Brain pericyte (primary cell): ENCODE measurements at regions not wholly inside any gene's neighbourhood (a gene's known extent, or its start where the extent isn't known, plus 50 kb on each side); places are given as distances from the start of the nearest gene placed in this dataset.
"Not testable (repeated sequence)": the region's sequence is repeated elsewhere in the genome, so short reads cannot be mapped to it uniquely, and the experiment has no call there.

Experiments
- DNase-seq: peaks from one replicate; pipeline ENCODE4 v3.0.0-alpha.2; 2012; ENCODE audit warnings: low read depth, low spot score

DNA sequence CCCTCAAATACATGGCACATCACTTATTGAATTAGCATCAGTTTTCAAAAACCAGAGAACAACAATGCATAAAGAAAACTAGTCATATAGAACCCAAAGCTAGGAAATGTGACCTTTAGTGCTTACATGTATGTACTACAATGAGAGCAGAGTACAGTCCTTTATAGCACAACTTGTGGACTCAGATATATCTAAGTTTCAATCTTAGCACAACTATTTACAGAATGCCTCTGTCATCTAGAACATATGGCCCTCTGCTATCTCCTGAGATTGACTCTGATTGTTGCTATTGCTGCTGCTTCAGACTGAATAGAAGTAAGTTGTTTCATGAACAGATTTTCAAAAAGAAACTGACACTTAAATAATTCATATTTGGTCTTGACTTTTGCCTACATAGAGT is 1536.2 kb downstream of the EFNA5 start:
- DNase-seq = no peak

GRCh38 chr5:106127985-106128384 is 1542.8 kb downstream of the EFNA5 start:
- no peak for DNase-seq

GRCh38 chr5:106127341-106127781 is 1543.4 kb downstream of the EFNA5 start:
- DNase-seq = no peak

DNA sequence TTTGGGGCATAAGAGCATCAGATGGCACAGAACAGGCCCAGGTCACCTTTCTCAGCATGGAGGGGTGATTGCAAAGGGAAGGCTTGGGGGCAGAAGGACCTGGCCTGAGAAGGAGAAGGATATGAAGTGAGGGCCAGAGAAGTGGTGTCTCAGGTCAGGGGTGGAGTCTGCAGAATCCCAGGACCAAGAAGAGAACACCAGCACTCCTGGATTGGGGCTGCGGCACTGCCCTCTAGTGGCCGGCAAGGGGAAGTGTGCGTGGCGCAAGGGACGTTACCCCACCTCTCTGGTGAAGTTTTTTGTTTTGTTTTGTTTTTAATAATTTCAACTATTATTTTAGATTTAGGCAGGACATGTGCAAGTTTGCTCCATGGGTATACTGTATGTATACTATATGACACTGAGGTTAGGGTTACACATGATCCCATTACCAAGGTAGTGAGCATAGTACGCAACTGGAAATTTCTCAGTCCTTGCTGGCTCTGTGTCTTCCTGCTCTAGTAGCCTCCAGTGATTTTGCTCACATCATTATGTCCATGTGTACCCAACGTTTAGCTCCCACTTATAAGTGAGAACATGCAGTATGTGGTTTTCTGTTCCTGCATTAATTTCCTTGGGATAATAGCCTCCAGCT is 1548.6 kb downstream of the EFNA5 start:
- DNase-seq = no peak

DNA sequence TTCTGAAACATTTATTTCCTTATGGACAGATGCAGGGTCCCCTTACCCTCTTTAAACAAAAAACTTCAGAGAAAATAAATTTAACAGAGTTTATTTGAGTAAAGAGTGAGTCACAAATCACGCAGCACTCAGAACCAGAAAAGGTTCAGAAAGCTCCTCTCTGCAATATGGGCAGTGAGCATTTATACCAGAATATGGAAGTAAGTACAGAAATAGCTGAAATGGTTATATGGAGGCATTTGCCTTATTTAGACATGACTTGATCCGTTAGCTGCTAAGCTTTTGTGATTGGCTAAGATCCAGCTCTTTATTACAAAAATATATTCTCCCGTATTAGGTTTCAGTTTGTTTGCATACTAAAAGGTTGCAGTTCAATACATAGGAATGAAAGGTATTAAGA is 1554.1 kb downstream of the EFNA5 start:
- no peak for DNase-seq

DNA sequence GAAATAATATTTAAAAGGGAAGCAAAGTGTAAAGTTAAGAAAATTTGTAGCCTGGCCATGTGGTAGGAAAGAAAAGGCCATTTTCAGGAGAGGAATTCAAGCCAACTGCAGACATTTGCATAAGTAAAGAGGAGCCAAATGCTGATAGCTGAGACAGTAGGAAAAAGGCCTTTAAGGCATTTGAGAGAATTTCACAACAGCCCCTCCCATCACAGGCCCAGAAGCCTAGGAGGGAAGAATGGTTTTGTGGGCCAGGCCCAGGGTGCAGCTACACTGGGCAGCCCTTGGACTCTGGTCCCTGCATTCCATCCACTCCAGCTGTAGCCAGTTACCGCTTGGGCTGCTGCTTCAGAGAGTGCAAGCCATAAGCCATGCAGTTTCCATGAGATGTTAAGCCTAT is 1556.8 kb downstream of the EFNA5 start:
- no peak for DNase-seq

DNA sequence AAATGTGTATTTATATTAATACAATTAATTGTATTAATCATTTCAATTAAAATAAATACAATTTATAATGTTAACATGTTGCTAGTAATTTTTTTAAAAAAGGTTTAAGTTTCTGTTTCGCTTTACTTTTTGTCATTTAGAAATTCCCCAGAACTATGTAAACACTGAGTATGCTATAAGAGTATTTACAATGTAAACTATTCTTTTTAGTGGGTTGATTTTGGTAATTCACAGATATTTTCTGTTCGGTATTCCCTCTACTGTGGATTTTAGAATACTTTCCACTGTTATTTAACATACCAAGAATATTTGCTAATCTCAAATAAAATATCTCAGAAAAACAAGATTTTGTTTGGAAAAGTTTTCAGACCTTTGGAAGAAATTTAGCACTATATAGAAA is 1564.4 kb downstream of the EFNA5 start:
- no peak for DNase-seq

GRCh38 chr5:106097340-106097739 is 1573.4 kb downstream of the EFNA5 start:
- DNase-seq = no peak

DNA sequence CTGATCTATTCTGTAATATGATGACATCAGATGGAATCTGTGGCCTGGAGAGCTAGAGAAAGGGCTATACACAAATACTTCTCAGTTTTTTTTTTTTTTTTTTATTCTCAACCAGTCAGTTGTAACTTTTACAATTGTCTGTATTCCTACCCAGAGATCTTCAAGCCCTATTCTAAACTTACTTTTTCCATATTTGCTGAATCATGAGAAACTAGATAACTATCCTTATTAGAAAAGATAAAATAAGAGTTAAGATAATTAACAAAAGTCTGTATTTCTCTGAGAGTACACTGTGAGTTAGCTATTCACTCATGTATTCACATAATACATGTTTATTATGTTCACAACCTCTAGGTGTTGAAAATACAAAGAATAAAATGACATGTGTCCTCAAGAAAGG is 1575.9 kb downstream of the EFNA5 start:
- no peak for DNase-seq

DNA sequence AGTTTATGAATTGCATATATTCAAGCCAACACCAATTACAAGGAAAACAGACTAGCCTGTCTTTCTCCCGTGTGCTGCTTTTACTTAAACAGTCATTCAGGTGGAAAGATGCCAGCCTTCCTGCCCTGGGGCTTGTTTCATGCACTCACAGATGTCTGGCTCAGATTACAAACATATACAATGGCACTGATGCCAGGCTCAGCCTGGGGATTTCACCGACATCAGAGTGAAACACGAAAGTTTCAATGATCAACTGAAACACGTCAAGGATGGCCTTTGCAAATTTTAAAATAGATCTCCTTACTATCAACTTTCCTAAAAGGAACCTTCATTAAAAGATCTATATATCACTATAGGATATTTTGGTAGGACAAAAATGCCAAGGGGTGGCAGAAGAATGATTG is 1576.5 kb downstream of the EFNA5 start:
- no peak for DNase-seq

- no peak for DNase-seq
Observed at GRCh38 chr5:106093134-106093533, 1577.6 kb downstream of the EFNA5 start.

DNA sequence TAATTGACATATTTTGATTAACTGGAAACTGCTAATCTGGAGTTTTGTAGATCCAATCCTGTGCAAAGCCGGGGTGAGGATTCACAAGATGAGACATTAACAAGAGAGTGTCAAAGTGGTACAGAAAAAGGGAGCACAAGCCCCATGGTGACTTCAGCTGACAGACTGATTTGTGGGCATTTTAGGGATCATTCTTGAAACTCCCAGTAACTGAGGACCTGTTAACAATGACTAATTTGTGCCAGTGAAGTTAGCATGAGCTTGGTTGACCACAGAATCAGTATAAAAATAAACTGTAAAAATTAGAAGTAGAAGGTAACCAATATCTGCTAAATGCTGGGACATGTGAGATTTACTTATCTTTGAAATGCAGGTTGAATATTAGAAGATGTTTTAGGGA is 1578.3 kb downstream of the EFNA5 start:
- DNase-seq = no peak

GRCh38 chr5:106089073-106089472 is 1581.7 kb downstream of the EFNA5 start:
- no peak for DNase-seq

DNA sequence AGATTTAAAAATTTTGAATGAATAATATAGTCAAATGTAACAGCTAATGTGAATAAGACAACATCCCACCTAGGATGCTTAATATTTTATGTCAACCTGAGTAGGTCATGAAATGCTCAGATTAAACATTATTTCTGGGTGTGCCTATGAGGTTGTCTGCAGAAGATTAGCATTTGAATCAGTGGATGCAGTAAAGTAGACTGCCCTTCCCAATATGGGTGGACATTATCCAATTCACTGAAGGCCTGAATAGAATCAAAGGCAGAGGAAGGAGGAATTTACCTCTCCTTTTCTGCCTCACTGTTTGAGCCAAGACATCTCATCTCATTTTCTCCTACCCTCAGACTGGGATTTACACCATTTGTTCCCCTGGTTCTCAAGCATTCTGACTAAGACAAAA is 1582.3 kb downstream of the EFNA5 start:
- DNase-seq = no peak

DNA sequence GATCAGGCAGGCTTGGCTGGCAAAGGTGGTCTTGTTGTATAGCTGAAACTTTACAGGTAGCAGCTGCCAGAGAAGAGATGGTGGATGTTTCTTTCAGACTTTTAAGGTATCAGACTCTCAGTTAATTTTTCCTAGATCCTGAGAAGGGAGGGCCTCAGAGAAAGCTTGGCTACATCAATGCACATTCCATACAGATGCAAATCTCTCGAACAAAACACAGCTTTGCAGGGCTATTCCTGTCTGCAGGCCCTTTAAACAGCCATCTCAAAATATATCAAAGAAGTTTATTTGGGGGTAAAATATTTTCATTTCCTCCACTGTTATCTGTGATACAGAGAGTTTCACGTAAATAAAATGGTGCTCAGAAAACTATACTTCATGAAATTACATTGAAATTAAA is 1584.4 kb downstream of the EFNA5 start:
- no peak for DNase-seq

- no peak for DNase-seq
Observed at GRCh38 chr5:106085556-106085955, 1585.2 kb downstream of the EFNA5 start.

DNA sequence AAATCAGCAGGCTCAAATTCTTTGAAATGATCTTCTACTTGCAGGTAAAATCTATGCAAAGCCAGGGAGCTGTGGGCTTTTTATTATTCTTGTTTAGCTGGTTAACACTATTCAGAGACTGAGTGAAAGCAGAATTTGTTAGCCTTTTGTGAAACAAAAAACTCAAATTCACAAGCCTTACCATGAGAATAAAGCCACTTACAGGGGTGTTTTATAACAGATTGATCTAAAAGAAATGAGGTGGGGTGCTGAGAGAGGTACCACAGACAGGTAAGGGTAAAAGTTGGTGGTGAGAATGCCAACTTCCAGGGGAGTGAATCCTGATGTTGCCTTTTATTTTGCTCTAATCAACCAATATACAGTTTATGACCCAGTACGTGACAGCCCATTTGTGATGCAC is 1585.6 kb downstream of the EFNA5 start:
- DNase-seq = no peak

DNA sequence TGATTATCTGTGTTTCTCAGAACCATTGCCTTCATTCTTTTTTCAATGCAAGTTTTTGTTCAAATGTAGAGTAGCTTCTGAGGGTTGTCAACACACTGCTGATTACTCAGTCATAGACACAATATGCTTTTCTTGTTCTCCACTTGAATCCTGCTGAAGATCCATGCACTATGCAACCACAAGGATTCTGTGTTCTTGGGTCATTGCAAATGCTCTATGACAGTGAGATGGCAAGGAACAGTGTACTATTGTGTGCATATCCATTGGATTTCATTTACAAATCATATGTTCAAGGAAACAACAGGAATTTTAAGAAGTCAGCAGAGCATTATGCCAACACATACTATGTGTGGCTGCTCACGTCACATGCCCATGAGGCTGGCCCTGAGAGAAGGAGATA is 1590.2 kb downstream of the EFNA5 start:
- no peak for DNase-seq

- DNase-seq = no peak
Observed at GRCh38 chr5:106076655-106077054, 1594.1 kb downstream of the EFNA5 start.

DNA sequence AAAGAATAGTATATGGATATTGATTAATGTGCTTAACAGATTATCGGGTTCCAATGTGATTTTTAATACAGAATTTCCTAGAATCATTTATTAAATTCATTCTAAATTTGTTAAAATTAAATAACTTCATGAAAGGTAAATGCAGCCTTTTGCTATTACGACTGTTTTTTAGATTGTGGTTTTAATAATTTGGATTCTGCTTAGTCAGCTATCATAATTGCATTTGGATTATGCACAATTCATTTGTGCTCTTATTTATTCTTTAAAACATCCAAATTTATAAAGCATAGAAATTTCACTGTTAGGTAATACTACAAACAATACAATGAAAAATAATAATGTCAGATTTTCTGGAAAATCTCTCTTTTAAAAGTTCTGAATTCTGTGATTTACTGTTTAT is 1598.5 kb downstream of the EFNA5 start:
- DNase-seq = no peak

DNA sequence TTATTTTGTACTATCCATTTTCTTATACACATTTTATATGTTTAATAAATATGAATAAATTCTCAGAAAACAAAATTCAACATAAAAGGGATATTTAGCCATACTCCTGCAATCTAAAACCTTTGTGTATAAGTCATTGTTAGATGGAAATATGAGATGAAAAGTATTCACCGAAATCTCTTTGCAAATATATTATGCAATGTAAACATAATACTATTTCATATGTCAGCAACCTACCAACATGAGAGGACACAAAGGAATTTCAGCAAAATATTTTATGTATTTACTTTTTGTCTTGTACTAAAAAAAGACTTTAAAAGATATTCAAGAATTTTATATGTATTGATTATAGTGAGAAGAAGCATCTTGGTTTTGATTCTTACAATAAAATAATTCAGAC is 1623.4 kb downstream of the EFNA5 start:
- DNase-seq = no peak

- DNase-seq = not testable (repeated sequence)
Observed at GRCh38 chr5:106032069-106032468, 1638.7 kb downstream of the EFNA5 start.

DNA sequence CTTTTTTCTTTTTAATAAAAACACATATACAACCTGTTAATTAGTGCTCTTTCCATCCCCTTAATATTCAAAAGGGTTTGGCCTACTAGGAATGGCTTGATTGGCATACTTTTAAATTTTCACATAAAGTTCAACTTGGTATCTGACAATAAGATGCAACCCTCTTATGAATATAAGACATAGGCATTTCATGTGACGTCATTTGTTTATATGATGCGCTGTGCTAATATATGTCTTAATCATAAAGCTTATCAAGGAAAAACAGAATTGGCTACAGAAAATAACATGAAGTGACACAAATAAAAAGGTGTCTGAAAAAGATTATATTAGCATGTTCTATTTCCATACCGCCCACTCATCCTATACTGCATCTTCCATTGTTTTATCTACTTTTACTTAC is 1642.4 kb downstream of the EFNA5 start:
- no peak for DNase-seq

DNA sequence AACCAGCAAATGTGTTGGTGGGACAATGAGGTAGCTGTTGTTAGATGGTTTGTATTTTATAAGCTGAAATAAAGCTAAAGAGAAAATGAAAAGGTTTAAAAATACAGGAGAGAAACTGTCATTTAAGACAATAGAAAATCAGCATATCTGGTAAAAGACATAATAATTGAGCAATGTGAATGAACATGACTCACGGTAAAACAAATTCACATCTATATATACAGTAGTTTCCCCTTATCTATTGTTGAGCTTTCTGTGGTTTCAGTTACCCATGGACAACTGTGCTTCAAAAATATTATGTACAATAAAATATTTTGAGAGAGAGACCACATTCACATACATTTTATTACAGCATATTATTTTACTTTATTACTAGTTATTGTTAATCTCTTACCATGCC is 1649.8 kb downstream of the EFNA5 start:
- DNase-seq = no peak
